IMR-90 (cell line): ENCODE measurements at regions not wholly inside any gene's neighbourhood (a gene's known extent, or its start where the extent isn't known, plus 50 kb on each side); places are given as distances from the start of the nearest gene placed in this dataset.

ENCODE experiments used
- ATAC-seq: fragments of 200-7000 bp; cut with Tn5 transposase; 2 replicates; pipeline ENCODE4 v1.9.1; 2020; ENCODE audit warnings: low read depth, mild to moderate bottlenecking, moderate library complexity
- BruUV-seq: library from RNA; stranded (reverse); fragments of 400-500 nt; replicated peaks from 2 replicates; lab custom pipeline; 2021; lab: Mats Ljungman, UMichigan
- CTCF ChIA-PET: fragments of 300-600 bp; formaldehyde crosslinking; extraction: SDS; loops from one replicate; lab custom pipeline; 2021; ENCODE audit warnings: antibody characterized with exemption; lab: Yijun Ruan, JAX
- POLR2A ChIA-PET: fragments of 300-600 bp; sonication (Branson Sonifier 250); formaldehyde crosslinking; loops from one replicate; lab custom pipeline; 2022; ENCODE audit warnings: antibody characterized with exemption; ENCODE audit not compliant: unreplicated experiment; lab: Charles Lee
- DNase-seq: peaks from one replicate; pipeline ENCODE4 v3.0.0; 2013
- H2AFZ ChIP-seq: replicated peaks from 2 replicates; pipeline ENCODE3; 2013; ENCODE audit warnings: low read length, mild to moderate bottlenecking; ENCODE audit not compliant: poor library complexity
- H2AK5ac ChIP-seq: 2 replicates; pipeline ENCODE4 v1.6.1; 2013; ENCODE audit warnings: low read depth, low read length, inconsistent platforms
- H2AK9ac ChIP-seq: replicated peaks from 2 replicates; pipeline ENCODE3; 2013; ENCODE audit warnings: mild to moderate bottlenecking, low read depth, low read length, moderate library complexity; ENCODE audit not compliant: poor library complexity
- H2BK120ac ChIP-seq: 2 replicates; pipeline ENCODE4 v1.6.1; 2013; ENCODE audit warnings: low read depth, low read length, inconsistent platforms
- H2BK15ac ChIP-seq: 3 replicates; pipeline ENCODE4 v1.6.1; 2013; ENCODE audit warnings: low read depth, low read length, inconsistent platforms
- H2BK20ac ChIP-seq: 2 replicates; pipeline ENCODE4 v1.6.1; 2013; ENCODE audit warnings: low read depth, mild to moderate bottlenecking, inconsistent platforms, low read length, moderate library complexity
- H2BK5ac ChIP-seq: 2 replicates; pipeline ENCODE4 v1.6.1; 2013; ENCODE audit warnings: mild to moderate bottlenecking, low read depth, low read length, inconsistent platforms; ENCODE audit not compliant: poor library complexity, severe bottlenecking
- H3K14ac ChIP-seq: replicated peaks from 2 replicates; pipeline ENCODE4 v1.6.1; 2013; ENCODE audit warnings: low read depth, low read length, inconsistent platforms
- H3K18ac ChIP-seq: 2 replicates; pipeline ENCODE4 v1.6.1; 2013; ENCODE audit warnings: low read depth, low read length, control low read depth
- H3K23ac ChIP-seq: 2 replicates; pipeline ENCODE4 v1.6.1; 2013; ENCODE audit warnings: low read depth, low read length, inconsistent platforms
- H3K27ac ChIP-seq: 2 replicates; pipeline ENCODE4 v1.5.1; 2013; ENCODE audit warnings: mild to moderate bottlenecking, control low read depth, low read length; ENCODE audit not compliant: insufficient read depth
- H3K27me3 ChIP-seq: 2 replicates; pipeline ENCODE4 v1.6.1; 2013; ENCODE audit warnings: low read length; ENCODE audit not compliant: control insufficient read depth, insufficient read depth
- H3K36me3 ChIP-seq: 2 replicates; pipeline ENCODE4 v1.6.1; 2013; ENCODE audit warnings: low read length, mixed read lengths; ENCODE audit not compliant: control insufficient read depth, insufficient read depth
- H3K4ac ChIP-seq: 2 replicates; pipeline ENCODE4 v1.6.1; 2013; ENCODE audit warnings: low read depth, low read length, inconsistent platforms
- H3K4me1 ChIP-seq: 2 replicates; pipeline ENCODE4 v1.6.1; 2013; ENCODE audit warnings: low read length, mixed read lengths; ENCODE audit not compliant: control insufficient read depth, insufficient read depth
- H3K4me2 ChIP-seq: 2 replicates; pipeline ENCODE4 v1.6.1; 2013; ENCODE audit warnings: low read depth, mild to moderate bottlenecking, control low read depth, low read length, moderate library complexity
- H3K4me3 ChIP-seq: 2 replicates; pipeline ENCODE4 v1.5.1; 2013; ENCODE audit warnings: low read depth, mild to moderate bottlenecking, control low read depth, low read length, moderate library complexity; ENCODE audit not compliant: insufficient read depth
- H3K56ac ChIP-seq: 2 replicates; pipeline ENCODE4 v1.6.1; 2013; ENCODE audit warnings: low read length, inconsistent platforms; ENCODE audit not compliant: insufficient read depth; ENCODE audit errors: extremely low read depth
- H3K79me1 ChIP-seq, 2 experiments: 2 replicates each; pipeline ENCODE4 v1.6.1; 2013; ENCODE audit warnings: low read length in 2 of 2, inconsistent platforms in 1 of 2, low read depth in 1 of 2
- H3K9ac ChIP-seq: 2 replicates; pipeline ENCODE4 v1.6.1; 2013; ENCODE audit warnings: low read depth, low read length, control low read depth
- H3K9me1 ChIP-seq: 2 replicates; pipeline ENCODE4 v1.6.1; 2013; ENCODE audit warnings: low read length, inconsistent platforms; ENCODE audit not compliant: insufficient read depth
- H3K9me3 ChIP-seq: 2 replicates; pipeline ENCODE4 v1.6.1; 2013; ENCODE audit warnings: low read length; ENCODE audit not compliant: control insufficient read depth, insufficient read depth
- H4K20me1 ChIP-seq: 2 replicates; pipeline ENCODE4 v1.6.1; 2013; ENCODE audit warnings: low read length, inconsistent platforms; ENCODE audit not compliant: insufficient read depth
- H4K5ac ChIP-seq: 2 replicates; pipeline ENCODE4 v1.6.1; 2013; ENCODE audit warnings: mild to moderate bottlenecking, low read depth, low read length, control low read depth
- H4K8ac ChIP-seq, 2 experiments: 2 replicates each; pipeline ENCODE4 v1.6.1; 2013; ENCODE audit warnings: low read depth in 2 of 2, low read length in 2 of 2, control low read depth in 1 of 2, inconsistent platforms in 1 of 2
- H4K91ac ChIP-seq: 2 replicates; pipeline ENCODE4 v1.6.1; 2013; ENCODE audit warnings: low read depth, low read length, inconsistent platforms; ENCODE audit not compliant: insufficient read depth
- CHD1 ChIP-seq: IDR thresholded peaks from 2 replicates; pipeline ENCODE4 v1.6.1; 2012; ENCODE audit warnings: low read depth, low read length, improper control_type of control experiment
- CTCF ChIP-seq: conservative IDR thresholded peaks from 2 replicates; pipeline ENCODE4 v1.5.1; 2012; ENCODE audit warnings: mild to moderate bottlenecking, low read depth, low read length, improper control_type of control experiment
- ELK1 ChIP-seq: fragments of 150-350 bp; IDR thresholded peaks from 2 replicates; pipeline ENCODE4 v1.6.1; 2016; ENCODE audit warnings: low read depth, mild to moderate bottlenecking, low read length, moderate library complexity, borderline replicate concordance
- FOS ChIP-seq: fragments of 150-350 bp; IDR thresholded peaks from 2 replicates; pipeline ENCODE4 v1.6.1; 2016; ENCODE audit warnings: low read depth, low read length
- MAFK ChIP-seq: IDR thresholded peaks from 2 replicates; pipeline ENCODE4 v1.6.1; 2012; ENCODE audit warnings: low read depth, low read length, improper control_type of control experiment
- MAZ ChIP-seq: IDR thresholded peaks from 2 replicates; pipeline ENCODE4 v1.6.1; 2012; ENCODE audit warnings: low read depth, mild to moderate bottlenecking, low read length, improper control_type of control experiment, moderate library complexity, borderline replicate concordance
- NFE2L2 ChIP-seq: fragments of 150-350 bp; IDR thresholded peaks from 2 replicates; pipeline ENCODE4 v1.6.1; 2016; ENCODE audit warnings: low read depth, mild to moderate bottlenecking, low read length
- RCOR1 ChIP-seq: IDR thresholded peaks from 2 replicates; pipeline ENCODE4 v1.6.1; 2012; ENCODE audit warnings: mild to moderate bottlenecking, low read length, improper control_type of control experiment; ENCODE audit not compliant: insufficient replicate concordance
- RFX5 ChIP-seq: IDR thresholded peaks from 2 replicates; pipeline ENCODE4 v1.8.0; 2012; ENCODE audit warnings: low read depth, mild to moderate bottlenecking, low read length, moderate library complexity
- whole genome bisulfite sequencing, 2 experiments: methylation state at CpG; one replicate each; pipeline versions ENCODE4 v1.1.5 to v1.1.7; 2013; ENCODE audit warnings: missing lambda C conversion rate in 2 of 2; ENCODE audit not compliant: insufficient read length in 1 of 2; ENCODE audit errors: extremely low coverage in 2 of 2; 5-methylcytosine and 5-hydroxymethylcytosine counted together
- dilution Hi-C: fragments of 300-500 bp; cut with HindIII; formaldehyde crosslinking; loops from one replicate; pipeline ENCODE4 v1.14.3; 2018; ENCODE audit warnings: low sequenced_read_pairs; ENCODE audit not compliant: unreplicated experiment
- in situ Hi-C: fragments of 300-500 bp; cut with MboI; formaldehyde crosslinking; loops from 3 replicates; pipeline ENCODE4 v1.14.3; 2019; ENCODE audit warnings: low sequenced_read_pairs, inconsistent platforms, mixed read lengths
- intact Hi-C: fragments of 100-400 bp; cut with micrococcal nuclease; formaldehyde crosslinking; loops from 2 replicates; pipeline ENCODE4 v1.10.0; 2022

GRCh38 chr3:95926904-95927501 is 887.4 kb upstream of the EPHA6 start:
- Histone ChIP-seq H2BK15ac (no peak overlapping the region; the same call in 2 of the 3 replicates), H4K20me1 (no peaks in the 10 kb centered on the region), H4K8ac (no peak overlapping the region), H3K4me2 (no peak overlapping the region), H3K23ac (no peak overlapping the region), H3K4me1 (peaks cover 3% of the 10 kb centered on the region), H2BK5ac (no peak overlapping the region), H2BK120ac (peak overlapping the region; percentile 19; the same call in 1 of the 2 replicates), H2AK5ac (no peak overlapping the region), H3K36me3 (no peaks in the 10 kb centered on the region), H2AK9ac (no peak overlapping the region), H3K79me1 (no peaks in the 10 kb centered on the region), H3K9me3 (no peaks in the 10 kb centered on the region), H3K18ac (no peak overlapping the region), H4K5ac (no peak overlapping the region), H3K4ac (no peak overlapping the region), H3K9me1 (no peaks in the 10 kb centered on the region), H3K56ac (no peak overlapping the region), H3K27ac (no peak overlapping the region), H4K91ac (no peak overlapping the region), H2BK20ac (no peak overlapping the region), H3K27me3 (no peaks in the 10 kb centered on the region), H3K4me3 (no peak overlapping the region), H3K14ac (no peak overlapping the region), H3K9ac (no peak overlapping the region), H2AFZ (peak overlapping the region; percentile 53)
- intact Hi-C loops, result no loop called here
- dilution Hi-C loops, result no loop called here
- TF ChIP-seq NFE2L2 (no peak), RCOR1 (no peak), RFX5 (no peak), MAFK (no peak), ELK1 (no peak), FOS (no peak), CTCF (no peak), CHD1 (no peak), MAZ (no peak)
- BruUV-seq, result no TSS peak
- POLR2A ChIA-PET, result no interaction called here
- CTCF ChIA-PET, result no interaction called here
- no peak for ATAC-seq
- DNase-seq, result no peak
- in situ Hi-C loops, result no loop called here
- 50% methylated on average over 3 of the region's 9 CpGs; no CpG with 5 or more reads in 1 of the 2 experiments for WGBS, 2 experiments
